Endothelial cell (in vitro differentiated cells): ENCODE measurements at regions not wholly inside any gene's neighbourhood (a gene's known extent, or its start where the extent isn't known, plus 50 kb on each side); places are given as distances from the start of the nearest gene placed in this dataset.

Source experiments
- DNase-seq: peaks from one replicate; pipeline ENCODE4 v3.0.0; 2021; ENCODE audit warnings: low spot score
- H3K27ac Mint-ChIP-seq: one replicate; pipeline ENCODE4 v1.8.0; 2021; ENCODE audit warnings: mixed read lengths, inconsistent platforms; ENCODE audit not compliant: unreplicated experiment
- H3K27me3 Mint-ChIP-seq: one replicate; pipeline ENCODE4 v1.8.0; 2021; ENCODE audit warnings: mild to moderate bottlenecking, moderate library complexity, mixed read lengths, inconsistent platforms; ENCODE audit not compliant: unreplicated experiment
- H3K36me3 Mint-ChIP-seq: one replicate; pipeline ENCODE4 v1.8.0; 2021; ENCODE audit warnings: mild to moderate bottlenecking, low read depth, mixed read lengths, inconsistent platforms; ENCODE audit not compliant: unreplicated experiment
- H3K4me1 Mint-ChIP-seq: one replicate; pipeline ENCODE4 v1.8.0; 2021; ENCODE audit warnings: mild to moderate bottlenecking, mixed read lengths, inconsistent platforms; ENCODE audit not compliant: unreplicated experiment
- H3K4me3 Mint-ChIP-seq: one replicate; pipeline ENCODE4 v1.8.0; 2021; ENCODE audit warnings: mild to moderate bottlenecking, mixed read lengths, inconsistent platforms; ENCODE audit not compliant: unreplicated experiment
- H3K9me3 Mint-ChIP-seq: one replicate; pipeline ENCODE4 v1.8.0; 2021; ENCODE audit warnings: mixed read lengths, inconsistent platforms; ENCODE audit not compliant: unreplicated experiment
- TF ChIP-seq, protein P1 (sequence below): fragments of 200-600 bp; sonication (generic); IDR thresholded peaks from one replicate; pipeline ENCODE4 v1.5.0; 2021; ENCODE audit warnings: antibody characterized with exemption; ENCODE audit not compliant: unreplicated experiment

GRCh38 chr20:8073024-8073832 is 53.7 kb upstream of the TMX4 start:
- Mint-ChIP-seq H3K36me3 (no peaks in the 10 kb centered on the region), H3K4me1 (peaks cover 4% of the 10 kb centered on the region), H3K4me3 (no peak overlapping the region), H3K27ac (peak overlapping the region; percentile 77), H3K27me3 (no peaks in the 10 kb centered on the region), H3K9me3 (no peaks in the 10 kb centered on the region)
- no peak for DNase-seq
- TF ChIP-seq, protein P1, sequence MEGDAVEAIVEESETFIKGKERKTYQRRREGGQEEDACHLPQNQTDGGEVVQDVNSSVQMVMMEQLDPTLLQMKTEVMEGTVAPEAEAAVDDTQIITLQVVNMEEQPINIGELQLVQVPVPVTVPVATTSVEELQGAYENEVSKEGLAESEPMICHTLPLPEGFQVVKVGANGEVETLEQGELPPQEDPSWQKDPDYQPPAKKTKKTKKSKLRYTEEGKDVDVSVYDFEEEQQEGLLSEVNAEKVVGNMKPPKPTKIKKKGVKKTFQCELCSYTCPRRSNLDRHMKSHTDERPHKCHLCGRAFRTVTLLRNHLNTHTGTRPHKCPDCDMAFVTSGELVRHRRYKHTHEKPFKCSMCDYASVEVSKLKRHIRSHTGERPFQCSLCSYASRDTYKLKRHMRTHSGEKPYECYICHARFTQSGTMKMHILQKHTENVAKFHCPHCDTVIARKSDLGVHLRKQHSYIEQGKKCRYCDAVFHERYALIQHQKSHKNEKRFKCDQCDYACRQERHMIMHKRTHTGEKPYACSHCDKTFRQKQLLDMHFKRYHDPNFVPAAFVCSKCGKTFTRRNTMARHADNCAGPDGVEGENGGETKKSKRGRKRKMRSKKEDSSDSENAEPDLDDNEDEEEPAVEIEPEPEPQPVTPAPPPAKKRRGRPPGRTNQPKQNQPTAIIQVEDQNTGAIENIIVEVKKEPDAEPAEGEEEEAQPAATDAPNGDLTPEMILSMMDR, result no peak

- H3K4me1 Mint-ChIP-seq, result peaks cover 4% of the 10 kb centered on the region
- DNase-seq, result no peak
- no peaks in the 10 kb centered on the region for H3K36me3 Mint-ChIP-seq
- H3K27ac Mint-ChIP-seq, result no peak overlapping the region
- no peaks in the 10 kb centered on the region for H3K27me3 Mint-ChIP-seq
- H3K9me3 Mint-ChIP-seq, result no peaks in the 10 kb centered on the region
- no peak overlapping the region for H3K4me3 Mint-ChIP-seq
- TF ChIP-seq, protein P1, result no peak
Measured at GRCh38 chr20:8074931-8075330, 55.4 kb upstream of the TMX4 start.

- H3K9me3 Mint-ChIP-seq, result no peaks in the 10 kb centered on the region
- DNase-seq, result no peak
- peaks cover 4% of the 10 kb centered on the region for H3K4me1 Mint-ChIP-seq
- no peak overlapping the region for H3K27ac Mint-ChIP-seq
- no peak overlapping the region for H3K4me3 Mint-ChIP-seq
- no peaks in the 10 kb centered on the region for H3K36me3 Mint-ChIP-seq
- no peaks in the 10 kb centered on the region for H3K27me3 Mint-ChIP-seq
- TF ChIP-seq, protein P1, result no peak
Measured at GRCh38 chr20:8076306-8077136, 55.5 kb upstream of the PLCB1 start.

DNA sequence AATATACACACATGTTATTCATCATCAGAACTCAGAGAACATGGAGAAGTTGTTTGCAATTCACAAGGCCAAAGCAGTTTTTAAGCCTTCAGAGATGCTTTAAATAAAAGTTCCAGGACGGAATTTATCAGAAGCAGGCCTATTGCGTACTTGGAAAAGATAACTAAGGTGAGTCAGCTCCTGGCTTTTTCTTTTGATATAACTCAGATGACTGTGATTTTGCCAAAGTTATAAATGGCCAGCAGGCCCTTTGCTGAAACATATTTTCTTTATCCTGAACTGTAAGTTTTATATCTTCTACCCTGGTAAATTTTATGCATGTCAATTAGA is 55.0 kb upstream of the PLCB1 start:
- Mint-ChIP-seq H3K9me3 (no peaks in the 10 kb centered on the region), H3K4me1 (peaks cover 4% of the 10 kb centered on the region), H3K27ac (no peak overlapping the region), H3K4me3 (no peak overlapping the region), H3K36me3 (no peaks in the 10 kb centered on the region), H3K27me3 (no peaks in the 10 kb centered on the region)
- TF ChIP-seq, protein P1, result no peak
- no peak for DNase-seq

- no peaks in the 10 kb centered on the region for H3K9me3 Mint-ChIP-seq
- DNase-seq, result no peak
- no peaks in the 10 kb centered on the region for H3K36me3 Mint-ChIP-seq
- TF ChIP-seq, protein P1, result no peak
- no peaks in the 10 kb centered on the region for H3K27me3 Mint-ChIP-seq
- no peaks in the 10 kb centered on the region for H3K4me1 Mint-ChIP-seq
- H3K27ac Mint-ChIP-seq, result no peak overlapping the region
- no peak overlapping the region for H3K4me3 Mint-ChIP-seq
Measured at GRCh38 chr20:8078528-8078914, 53.5 kb upstream of the PLCB1 start.
